K562 (cell line): ENCODE measurements at regions not wholly inside any gene's neighbourhood (a gene's known extent, or its start where the extent isn't known, plus 50 kb on each side); places are given as distances from the start of the nearest gene placed in this dataset.

Experiments
- ATAC-seq: fragments of 200-7000 bp; cut with Tn5 transposase; 3 replicates; pipeline ENCODE4 v1.9.1; 2020; ENCODE audit warnings: moderate library complexity
- BruUV-seq: library from RNA; stranded (reverse); fragments of 400-500 nt; replicated peaks from 2 replicates; lab custom pipeline; 2021; lab: Mats Ljungman, UMichigan
- CTCF ChIA-PET: fragments of 300-600 bp; formaldehyde crosslinking; extraction: SDS; loops from one replicate; lab custom pipeline; 2021; ENCODE audit warnings: low intra/inter-chr PET ratio; lab: Yijun Ruan, JAX
- POLR2A ChIA-PET: fragments of 300-600, 350-650 bp; sonication (Branson Sonifier 250); formaldehyde crosslinking; extraction: SDS; loops from one replicate; lab custom pipeline; 2021; ENCODE audit warnings: antibody characterized with exemption, inconsistent platforms; lab: Yijun Ruan, JAX
- DNase-seq, 4 experiments: peaks; one replicate each; pipeline versions ENCODE4 v3.0.0 to v3.0.0-alpha.2; 2011 to 2018; ENCODE audit warnings: low spot score in 3 of 4, mixed read lengths in 3 of 4; ENCODE audit errors: extremely low read depth in 1 of 4
- FAIRE-seq: peaks from 2 replicates; lab custom pipeline; 2011; peaks lifted over from hg19 to GRCh38; lab: Jason Lieb, UNC
- H2AFZ ChIP-seq: 2 replicates; pipeline ENCODE4 v1.6.0; 2011; ENCODE audit warnings: low read depth, low read length, control low read depth, inconsistent platforms
- H3K27ac ChIP-seq: fragments of 200-600 bp; 3 replicates; pipeline ENCODE4 v1.8.0; 2011; ENCODE audit warnings: low read depth, mild to moderate bottlenecking, control low read depth, inconsistent platforms, low read length, moderate library complexity, mixed read lengths; ENCODE audit errors: extremely low read depth
- H3K27me3 ChIP-seq, 2 experiments: fragments of 300-600 bp in 1 of 2; 2 replicates in 1 of 2; 3 replicates in 1 of 2; pipeline versions ENCODE4 v1.6.0 to v1.8.0; 2011; ENCODE audit warnings: inconsistent platforms in 2 of 2, low read length in 2 of 2, mild to moderate bottlenecking in 1 of 2, mixed read lengths in 1 of 2, moderate library complexity in 1 of 2; ENCODE audit not compliant: control insufficient read depth in 2 of 2, insufficient read depth in 2 of 2
- H3K36me3 ChIP-seq: fragments of 300-600 bp; 3 replicates; pipeline ENCODE4 v1.8.0; 2011; ENCODE audit warnings: mild to moderate bottlenecking, low read length, inconsistent platforms; ENCODE audit not compliant: control insufficient read depth, insufficient read depth
- H3K4me1 ChIP-seq, 2 experiments: fragments of 200-600 bp in 1 of 2; replicated peaks in 1 of 2; 2 replicates in 1 of 2; 3 replicates in 1 of 2; pipeline versions ENCODE4 v1.5.1 to v1.8.0; 2011; ENCODE audit warnings: inconsistent platforms in 2 of 2, low read length in 2 of 2, mild to moderate bottlenecking in 1 of 2, mixed read lengths in 1 of 2, moderate library complexity in 1 of 2; ENCODE audit not compliant: control insufficient read depth in 2 of 2, insufficient read depth in 2 of 2
- H3K4me2 ChIP-seq: 2 replicates; pipeline ENCODE4 v1.6.1; 2011; ENCODE audit warnings: low read length, control low read depth, inconsistent platforms, mixed read lengths; ENCODE audit not compliant: insufficient read depth
- H3K4me3 ChIP-seq: fragments of 200-600 bp; sonication (generic), shearing (Covaris generic); 2 replicates; pipeline ENCODE4 v1.5.1; 2016; ENCODE audit warnings: control low read depth, inconsistent platforms
- H3K79me2 ChIP-seq: fragments of 200-600 bp; 3 replicates; pipeline ENCODE4 v1.8.0; 2011; ENCODE audit warnings: low read length, inconsistent platforms; ENCODE audit not compliant: control insufficient read depth, insufficient read depth
- H3K9ac ChIP-seq, 2 experiments: 2 replicates each; pipeline versions ENCODE4 v1.6.0 to v1.6.1; 2011; ENCODE audit warnings: low read depth in 2 of 2, low read length in 2 of 2, control low read depth in 1 of 2, inconsistent platforms in 1 of 2, mild to moderate bottlenecking in 1 of 2, mixed read lengths in 1 of 2; ENCODE audit not compliant: insufficient read depth in 1 of 2
- H3K9me1 ChIP-seq: one replicate; pipeline ENCODE4 v1.6.0; 2011; ENCODE audit warnings: inconsistent platforms, mild to moderate bottlenecking, low read length, moderate library complexity; ENCODE audit not compliant: control insufficient read depth, insufficient read depth
- H3K9me3 ChIP-seq: replicated peaks from 2 replicates; pipeline ENCODE4 v1.5.1; 2011; ENCODE audit warnings: low read depth, low read length, inconsistent platforms; ENCODE audit not compliant: control insufficient read depth, insufficient read depth
- H4K20me1 ChIP-seq: replicated peaks from 2 replicates; pipeline ENCODE4 v1.6.1; 2011; ENCODE audit warnings: low read length, inconsistent platforms, mixed read lengths; ENCODE audit not compliant: control insufficient read depth, insufficient read depth
- EGR1 ChIP-seq: fragments of 450-650 bp; conservative IDR thresholded peaks from 2 replicates; pipeline ENCODE4 v1.6.1; 2017; ENCODE audit warnings: mild to moderate bottlenecking
- HOXB6 ChIP-seq: fragments of 250-450 bp; sonication (Bioruptor Pico); IDR thresholded peaks from 2 replicates; pipeline ENCODE4 v1.5.1; 2022; ENCODE audit warnings: mild to moderate bottlenecking, borderline replicate concordance
- MEF2D ChIP-seq: conservative IDR thresholded peaks from 2 replicates; pipeline ENCODE4 v1.6.1; 2016; ENCODE audit warnings: low read depth, missing genetic modification characterization, missing compliant biosample characterization
- PCBP1 ChIP-seq: fragments of 200-400 bp; formaldehyde crosslinking; IDR thresholded peaks from 2 replicates; pipeline ENCODE4 v1.6.1; 2018; ENCODE audit warnings: mild to moderate bottlenecking, low read depth, low read length; ENCODE audit not compliant: poor library complexity, severe bottlenecking
- THRAP3 ChIP-seq: fragments of 450-650 bp; IDR thresholded peaks from 2 replicates; pipeline ENCODE4 v1.6.1; 2016; ENCODE audit warnings: mild to moderate bottlenecking, inconsistent platforms, borderline replicate concordance
- ZNF24 ChIP-seq: fragments of 450-650 bp; IDR thresholded peaks from 2 replicates; pipeline ENCODE4 v1.6.1; 2016
- ZNF274 ChIP-seq: IDR thresholded peaks from 2 replicates; pipeline ENCODE4 v1.6.1; 2011; ENCODE audit warnings: low read depth, mild to moderate bottlenecking, low read length, moderate library complexity, borderline replicate concordance
- ZNF668 ChIP-seq: fragments of 250-450 bp; sonication (Bioruptor Pico); IDR thresholded peaks from 2 replicates; pipeline ENCODE4 v1.8.0; 2022; ENCODE audit warnings: mild to moderate bottlenecking, inconsistent platforms
- WGBS: fragments of 100-300 bp; shearing (Covaris generic); methylation state at CpG from one replicate; pipeline ENCODE4 v1.1.6; 2016; ENCODE audit warnings: low coverage, mixed read lengths; ENCODE audit not compliant: insufficient coverage; ENCODE audit errors: missing lambda C conversion rate; 5-methylcytosine and 5-hydroxymethylcytosine counted together
- in situ Hi-C: fragments of 300-500 bp; cut with MboI; formaldehyde crosslinking; loops from 4 replicates; pipeline ENCODE4 v1.15.0; 2018; ENCODE audit warnings: inconsistent platforms, mixed read lengths
- intact Hi-C: fragments of 100-400 bp; cut with micrococcal nuclease; formaldehyde crosslinking; loops from 2 replicates; pipeline ENCODE4 v1.14.2; 2022
- TF ChIP-seq, protein P1 (sequence below): fragments of 250-450 bp; sonication (Bioruptor Pico); IDR thresholded peaks from 2 replicates; pipeline ENCODE4 v1.5.0; 2021

DNA sequence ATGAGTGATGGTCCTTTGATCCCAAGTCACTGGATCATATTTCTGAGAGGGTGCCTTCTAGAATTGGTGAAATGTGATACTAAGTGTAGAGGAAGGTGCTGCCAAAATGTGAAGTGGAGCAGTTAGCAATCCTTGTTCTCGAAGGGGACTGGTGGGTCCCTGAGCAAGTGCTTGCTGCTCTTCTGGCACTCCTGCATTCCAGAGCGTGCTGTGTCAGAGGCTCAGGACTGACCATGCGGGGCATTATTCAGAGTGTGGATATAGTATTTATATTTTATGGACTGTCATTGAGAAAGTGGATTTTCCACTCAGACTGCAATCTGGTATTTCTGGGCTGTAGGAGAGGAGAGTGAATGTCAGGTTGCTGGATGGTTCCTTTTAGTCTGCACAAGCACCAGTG, 152.6 kb upstream of the KL start:
- intact Hi-C loops, result no loop called here
- POLR2A ChIA-PET, result no interaction called here
- Histone ChIP-seq H3K9ac (no peak overlapping the region), H3K36me3 (no peaks in the 10 kb centered on the region), H3K27me3 (no peaks in the 10 kb centered on the region), H3K4me2 (no peak overlapping the region), H3K9me3 (peaks cover 4% of the 10 kb centered on the region), H2AFZ (no peak overlapping the region), H3K9me1 (no peaks in the 10 kb centered on the region), H3K4me3 (no peak overlapping the region), H3K27ac (no peak overlapping the region), H4K20me1 (no peaks in the 10 kb centered on the region), H3K4me1 (no peaks in the 10 kb centered on the region), H3K79me2 (no peaks in the 10 kb centered on the region)
- no peak for DNase-seq
- TF ChIP-seq MEF2D (tag) (no peak), PCBP1 (no peak), THRAP3 (no peak)
- no TSS peak for BruUV-seq
- ATAC-seq, result no peak
- CTCF ChIA-PET, result no interaction called here
- in situ Hi-C loops, result no loop called here
- FAIRE-seq, result no peak
- WGBS, result 0% methylated on average over 3 of the region's 3 CpGs

DNA sequence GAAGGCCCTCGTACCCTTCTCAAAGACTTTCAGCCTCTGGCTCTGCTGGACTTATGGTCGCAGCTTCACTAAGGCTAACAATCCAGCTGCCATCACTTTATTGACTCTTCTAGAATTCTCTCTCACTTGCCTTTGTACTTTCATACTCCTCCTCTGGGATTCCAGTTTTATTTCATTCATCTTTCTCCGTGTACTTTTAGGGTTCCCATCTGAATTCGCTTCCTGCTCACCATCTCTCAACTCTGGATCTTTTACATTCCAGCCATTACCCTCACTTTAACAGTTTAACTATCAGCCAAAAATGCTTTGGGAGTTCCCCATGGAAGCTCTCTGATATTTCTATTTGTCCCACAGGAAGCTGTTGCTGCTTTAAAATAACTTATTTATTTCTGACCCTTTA, 149.3 kb upstream of the KL start:
- TF ChIP-seq ZNF24 (no peak), HOXB6 (no peak), ZNF668 (CRISPR knock-in tag) (no peak), ZNF274 (no peak), EGR1 (no peak)
- TF ChIP-seq, protein P1, sequence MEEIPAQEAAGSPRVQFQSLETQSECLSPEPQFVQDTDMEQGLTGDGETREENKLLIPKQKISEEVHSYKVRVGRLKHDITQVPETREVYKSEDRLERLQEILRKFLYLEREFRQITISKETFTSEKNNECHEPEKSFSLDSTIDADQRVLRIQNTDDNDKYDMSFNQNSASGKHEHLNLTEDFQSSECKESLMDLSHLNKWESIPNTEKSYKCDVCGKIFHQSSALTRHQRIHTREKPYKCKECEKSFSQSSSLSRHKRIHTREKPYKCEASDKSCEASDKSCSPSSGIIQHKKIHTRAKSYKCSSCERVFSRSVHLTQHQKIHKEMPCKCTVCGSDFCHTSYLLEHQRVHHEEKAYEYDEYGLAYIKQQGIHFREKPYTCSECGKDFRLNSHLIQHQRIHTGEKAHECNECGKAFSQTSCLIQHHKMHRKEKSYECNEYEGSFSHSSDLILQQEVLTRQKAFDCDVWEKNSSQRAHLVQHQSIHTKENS (CRISPR knock-in tag), result no peak
- no peak for FAIRE-seq
- no peak for ATAC-seq
- no peaks in the 10 kb centered on the region for H3K4me1 ChIP-seq
- intact Hi-C loops, result no loop called here
- 5% methylated on average over 4 of the region's 4 CpGs for WGBS
- POLR2A ChIA-PET, result no interaction called here
- no peaks in the 10 kb centered on the region for H3K79me2 ChIP-seq
- no peak overlapping the region for H3K4me2 ChIP-seq
- no peak for DNase-seq
- H3K27ac ChIP-seq, result no peak overlapping the region
- H3K9me1 ChIP-seq, result no peaks in the 10 kb centered on the region
- H2AFZ ChIP-seq, result no peak overlapping the region
- H3K27me3 ChIP-seq, result no peaks in the 10 kb centered on the region
- in situ Hi-C loops, result no loop called here
- BruUV-seq, result no TSS peak
- H3K4me3 ChIP-seq, result no peak overlapping the region
- H3K36me3 ChIP-seq, result no peaks in the 10 kb centered on the region
- no peak overlapping the region for H3K9ac ChIP-seq
- no peaks in the 10 kb centered on the region for H3K9me3 ChIP-seq
- CTCF ChIA-PET, result no interaction called here
- no peaks in the 10 kb centered on the region for H4K20me1 ChIP-seq
